Adrenal gland (tissue), 5 donors: ENCODE measurements at regions not wholly inside any gene's neighbourhood (a gene's known extent, or its start where the extent isn't known, plus 50 kb on each side); places are given as distances from the start of the nearest gene placed in this dataset.
"Not testable (repeated sequence)": the region's sequence is repeated elsewhere in the genome, so short reads cannot be mapped to it uniquely, and the experiment has no call there.

ENCODE experiments used
- POLR2A ChIP-seq, 2 donors: fragments of 450-650 bp; IDR thresholded peaks; one replicate each; pipeline ENCODE4 v1.6.1; 2017; ENCODE audit warnings: antibody characterized with exemption in 2 of 2, mild to moderate bottlenecking in 2 of 2, moderate library complexity in 1 of 2
- TF ChIP-seq, protein P1 (sequence below), 6 experiments: fragments of 450-650 bp in 4 of 6; fragments of 200-600 bp in 2 of 6; sonication (generic) in 1 of 6; IDR thresholded peaks; 1 replicate in 5 of 6; 2 replicates in 1 of 6; pipeline versions ENCODE4 v1.5.1 to v1.8.0; 2016 to 2021; ENCODE audit warnings: antibody characterized with exemption in 6 of 6, mild to moderate bottlenecking in 2 of 6, moderate library complexity in 1 of 6
- donor health status: DM: no; HTN: no; CAD: no.

DNA sequence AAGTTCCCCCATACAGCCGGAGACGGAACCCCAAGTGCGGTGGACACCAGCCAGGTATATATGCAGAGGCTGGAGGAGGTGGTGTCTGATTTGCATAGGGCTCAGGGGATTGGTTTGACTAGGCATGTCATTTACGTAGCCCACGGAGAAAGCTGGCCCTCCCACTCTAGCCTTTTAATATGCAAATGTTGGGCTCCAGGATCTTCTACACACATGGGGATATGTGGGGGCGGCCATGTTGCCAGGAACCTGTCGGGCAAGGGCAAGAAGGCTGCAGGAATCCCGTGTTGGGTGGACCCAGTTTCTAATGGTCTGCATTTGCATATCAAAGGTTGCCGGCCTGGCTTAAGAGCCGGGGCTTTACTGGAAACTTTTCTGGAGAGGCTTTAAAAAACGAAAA lies 57.4 kb downstream of the FTHL17 start:
- TF ChIP-seq, protein P1, sequence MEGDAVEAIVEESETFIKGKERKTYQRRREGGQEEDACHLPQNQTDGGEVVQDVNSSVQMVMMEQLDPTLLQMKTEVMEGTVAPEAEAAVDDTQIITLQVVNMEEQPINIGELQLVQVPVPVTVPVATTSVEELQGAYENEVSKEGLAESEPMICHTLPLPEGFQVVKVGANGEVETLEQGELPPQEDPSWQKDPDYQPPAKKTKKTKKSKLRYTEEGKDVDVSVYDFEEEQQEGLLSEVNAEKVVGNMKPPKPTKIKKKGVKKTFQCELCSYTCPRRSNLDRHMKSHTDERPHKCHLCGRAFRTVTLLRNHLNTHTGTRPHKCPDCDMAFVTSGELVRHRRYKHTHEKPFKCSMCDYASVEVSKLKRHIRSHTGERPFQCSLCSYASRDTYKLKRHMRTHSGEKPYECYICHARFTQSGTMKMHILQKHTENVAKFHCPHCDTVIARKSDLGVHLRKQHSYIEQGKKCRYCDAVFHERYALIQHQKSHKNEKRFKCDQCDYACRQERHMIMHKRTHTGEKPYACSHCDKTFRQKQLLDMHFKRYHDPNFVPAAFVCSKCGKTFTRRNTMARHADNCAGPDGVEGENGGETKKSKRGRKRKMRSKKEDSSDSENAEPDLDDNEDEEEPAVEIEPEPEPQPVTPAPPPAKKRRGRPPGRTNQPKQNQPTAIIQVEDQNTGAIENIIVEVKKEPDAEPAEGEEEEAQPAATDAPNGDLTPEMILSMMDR (IDR thresholded peaks at IDR 0.05), result not testable (repeated sequence)
- TF ChIP-seq POLR2A (IDR thresholded peaks at IDR 0.05), result not testable (repeated sequence)
